DND-41 (cell line): ENCODE measurements at regions not wholly inside any gene's neighbourhood (a gene's known extent, or its start where the extent isn't known, plus 50 kb on each side); places are given as distances from the start of the nearest gene placed in this dataset.

ENCODE experiments used
- CTCF ChIP-seq: IDR thresholded peaks from 2 replicates; pipeline ENCODE4 v1.5.1; 2012; ENCODE audit warnings: borderline replicate concordance, low read length, moderate library complexity, mild to moderate bottlenecking; ENCODE audit not compliant: poor library complexity, severe bottlenecking; ENCODE audit errors: extremely low read depth
- EZH2 ChIP-seq: IDR thresholded peaks from 3 replicates; pipeline ENCODE4 v1.6.1; 2012; ENCODE audit warnings: borderline replicate concordance, low read depth, mild to moderate bottlenecking, moderate library complexity, low read length, inconsistent platforms; ENCODE audit not compliant: severe bottlenecking

GRCh38 chr13:22883956-22884355 lies 296.8 kb upstream of the SGCG start:
- TF ChIP-seq CTCF: no peak
- TF ChIP-seq EZH2: no peak
